Ishikawa (cell line): ENCODE measurements at regions not wholly inside any gene's neighbourhood (a gene's known extent, or its start where the extent isn't known, plus 50 kb on each side); places are given as distances from the start of the nearest gene placed in this dataset.

Experiments
- EP300 ChIP-seq: IDR thresholded peaks from 2 replicates; pipeline ENCODE4 v1.6.1; 2012; ENCODE audit warnings: borderline replicate concordance
- FOXM1 ChIP-seq: IDR thresholded peaks from 2 replicates; pipeline ENCODE4 v1.6.1; 2012; ENCODE audit warnings: low read depth, borderline replicate concordance
- MAX ChIP-seq: IDR thresholded peaks from 2 replicates; pipeline ENCODE4 v1.6.1; 2012
- RAD21 ChIP-seq: IDR thresholded peaks from 2 replicates; pipeline ENCODE4 v1.6.1; 2012; ENCODE audit warnings: low read depth
- REST ChIP-seq: IDR thresholded peaks from 2 replicates; pipeline ENCODE4 v1.6.1; 2012; ENCODE audit warnings: low read depth, mild to moderate bottlenecking
- TEAD4 ChIP-seq: IDR thresholded peaks from 2 replicates; pipeline ENCODE4 v1.6.1; 2012
- YY1 ChIP-seq: IDR thresholded peaks from 2 replicates; pipeline ENCODE4 v1.6.1; 2012; ENCODE audit warnings: low read depth

DNA sequence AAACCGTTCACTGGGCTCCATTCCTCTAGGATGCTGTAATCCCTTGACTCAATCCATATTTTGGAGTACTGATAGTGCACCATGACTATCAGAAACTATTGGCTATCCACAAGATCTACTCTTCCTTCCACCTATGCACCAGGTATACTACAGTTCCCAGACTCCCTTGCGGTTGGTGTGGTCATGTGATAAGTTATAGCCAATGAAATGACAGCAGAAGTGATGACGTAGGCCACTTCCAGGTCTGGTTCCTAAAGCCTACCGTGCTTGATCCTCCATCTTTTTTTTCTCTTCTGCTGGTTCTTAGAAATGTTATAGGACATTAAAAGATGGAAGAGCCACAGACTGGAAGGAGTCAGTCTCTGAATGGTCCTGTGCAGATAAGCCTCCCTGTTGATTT, 278.8 kb upstream of the C16orf82 start:
- TF ChIP-seq REST (no peak), FOXM1 (no peak), MAX (no peak), EP300 (no peak), TEAD4 (no peak), RAD21 (no peak), YY1 (no peak)
